ENCODE measurements at regions not wholly inside any gene's neighbourhood (a gene's known extent, or its start where the extent isn't known, plus 50 kb on each side); places are given as distances from the start of the nearest gene placed in this dataset.
"Not testable (repeated sequence)": the region's sequence is repeated elsewhere in the genome, so short reads cannot be mapped to it uniquely, and the experiment has no call there.

GRCh38 chr4:147173322-147173721, 227.7 kb upstream of the TTC29 start:
- no peak for DNase-seq

DNA sequence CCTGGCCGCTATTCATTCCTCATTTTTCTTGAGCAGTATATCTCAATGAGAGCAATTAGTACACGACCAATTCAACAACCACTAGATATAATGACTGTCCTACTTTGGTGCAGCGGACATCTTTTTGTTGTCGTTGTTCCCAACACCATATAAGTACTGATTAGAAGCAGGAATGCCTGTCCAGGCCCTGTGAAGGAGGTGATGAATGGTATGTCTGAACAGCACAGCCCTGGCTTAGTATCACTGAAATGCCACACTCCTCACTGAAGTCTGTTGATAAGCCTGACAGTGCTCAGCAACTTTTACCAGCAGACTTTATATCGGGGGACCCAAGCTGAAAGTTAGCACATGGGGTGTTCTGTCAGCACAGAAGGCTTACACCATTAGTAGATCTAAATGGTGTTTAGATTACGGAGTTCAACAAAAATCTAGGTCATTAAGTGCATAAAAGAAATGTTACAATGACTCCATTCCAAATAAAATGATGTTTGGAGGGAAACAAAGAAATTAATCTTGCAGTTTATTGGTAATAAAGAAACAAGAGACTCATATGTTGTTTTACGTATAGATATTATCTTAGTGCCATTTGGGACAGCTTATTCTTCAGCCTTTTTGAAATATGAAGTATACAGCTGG, 228.3 kb upstream of the TTC29 start:
- no peak for DNase-seq

DNA sequence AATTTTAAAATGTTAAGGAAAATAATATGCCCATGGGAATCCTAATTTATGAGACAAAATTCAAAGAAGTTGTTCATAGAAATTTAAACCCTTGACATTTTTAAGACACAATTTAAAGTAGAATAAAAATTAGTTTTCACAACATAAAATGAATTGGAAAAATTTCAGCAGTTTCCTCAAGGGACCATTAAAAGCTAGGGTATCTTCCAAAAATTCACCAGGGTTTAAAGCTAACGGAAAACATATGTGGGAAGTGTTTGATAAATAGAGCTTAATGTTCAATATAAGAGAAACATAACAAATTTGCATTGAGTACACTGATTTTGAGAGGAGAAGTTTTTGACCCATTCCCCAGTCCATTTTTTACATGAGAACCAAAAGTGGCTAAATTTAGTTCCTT, 228.9 kb upstream of the TTC29 start:
- DNase-seq = no peak

DNA sequence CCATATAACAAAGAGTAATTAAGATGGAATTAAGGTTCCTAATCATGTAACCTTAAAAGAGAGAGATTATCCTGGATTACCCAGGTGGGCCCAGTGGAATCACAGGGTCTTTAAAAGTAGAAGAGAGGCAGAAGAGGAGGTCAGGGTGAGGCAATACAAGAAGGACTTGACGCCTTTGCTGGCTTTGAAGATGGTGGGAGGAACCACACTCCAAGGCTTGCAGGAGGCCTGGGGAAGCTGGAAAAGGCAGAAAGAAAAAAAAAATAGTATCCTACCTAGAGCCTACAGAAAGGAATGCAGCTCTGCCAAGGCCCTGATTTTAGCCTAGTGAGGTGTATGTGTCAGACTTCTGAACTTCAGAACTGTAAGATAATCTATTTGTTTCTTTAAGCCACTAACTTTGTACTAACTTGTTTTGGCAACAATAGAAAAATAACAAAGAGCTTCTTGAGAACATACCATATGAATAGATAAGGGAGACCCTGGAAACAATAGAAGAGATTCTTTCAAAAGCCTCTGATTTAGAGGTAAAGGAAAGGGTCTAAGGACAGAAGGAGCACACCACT, 229.9 kb upstream of the TTC29 start:
- no peak for DNase-seq

DNA sequence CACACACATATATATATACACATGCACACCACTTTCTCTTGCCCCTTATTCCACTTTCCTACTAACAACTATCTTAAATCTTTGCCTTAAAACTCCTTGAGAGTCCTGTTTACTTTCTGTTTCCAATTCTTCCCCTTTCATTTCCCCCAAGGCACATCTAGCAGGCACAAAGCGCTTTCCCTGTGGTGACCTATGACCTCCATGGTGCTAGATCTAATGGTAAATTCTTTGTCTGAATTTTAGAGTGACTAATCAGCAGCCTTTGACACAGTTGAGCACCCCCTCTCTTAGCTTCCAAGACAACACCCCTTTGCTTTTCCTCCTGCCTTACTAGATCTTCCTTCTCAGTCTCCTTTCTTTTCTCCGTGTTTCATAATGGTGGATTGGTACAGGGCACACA, 236.4 kb upstream of the TTC29 start:
- DNase-seq = no peak

GRCh38 chr4:147192679-147193078, 247.0 kb upstream of the TTC29 start:
- DNase-seq = no peak

DNA sequence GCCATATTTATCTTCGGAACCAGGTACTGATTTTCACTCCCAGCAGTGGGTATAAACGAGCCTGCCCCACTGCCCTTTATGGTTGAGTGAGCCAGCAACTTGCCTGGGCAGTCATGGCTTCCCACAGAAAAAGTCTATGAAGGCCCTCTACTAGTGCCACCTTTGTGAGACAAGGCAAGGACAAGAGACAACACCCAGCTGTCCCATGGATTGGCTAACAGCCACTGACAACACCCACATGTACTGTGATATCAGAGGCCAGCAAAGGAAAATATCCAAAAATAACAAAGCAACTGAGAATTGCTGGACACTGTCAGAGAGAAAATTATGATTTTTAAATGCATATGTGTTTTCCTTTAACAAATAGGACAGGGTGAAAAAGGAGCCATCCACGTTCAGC, 248.4 kb upstream of the TTC29 start:
- no peak for DNase-seq

DNA sequence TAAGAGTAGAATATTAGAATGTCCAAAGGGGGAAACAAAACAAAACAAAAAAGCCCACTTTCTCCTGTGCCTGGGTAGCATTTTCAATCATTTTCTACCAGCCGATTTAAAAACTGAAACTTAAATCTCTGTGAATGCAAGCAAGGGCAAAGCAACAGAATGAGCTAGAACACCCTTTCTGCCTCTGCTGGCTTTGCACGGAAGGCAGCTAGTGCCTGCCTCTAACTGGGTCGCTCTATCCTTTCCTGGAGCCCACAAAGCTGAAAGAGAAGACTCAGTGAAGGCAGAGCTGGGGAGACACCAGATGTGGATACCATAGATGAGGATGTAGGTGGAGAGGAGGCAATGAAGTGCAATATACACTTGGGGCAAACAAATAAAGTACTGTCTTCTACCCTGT, 248.9 kb upstream of the TTC29 start:
- DNase-seq = no peak

DNA sequence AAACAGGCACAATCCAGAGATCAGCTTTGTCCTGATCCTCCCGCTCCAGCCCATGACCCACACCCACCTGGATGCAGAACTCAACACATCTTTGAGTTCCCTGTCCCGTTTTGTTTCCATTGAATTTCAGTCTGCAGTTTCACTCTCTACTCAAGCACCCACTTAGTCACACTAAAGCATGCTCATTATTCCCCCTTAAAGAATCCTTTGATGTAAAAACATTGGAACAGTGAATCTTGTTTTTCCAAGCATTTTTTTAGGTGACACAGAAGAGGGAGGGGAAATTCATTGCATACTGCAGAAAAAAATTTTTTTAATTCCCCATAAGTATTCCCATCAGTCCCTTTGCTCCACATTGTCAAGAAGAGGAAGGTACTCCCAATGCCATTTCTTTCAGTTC, 249.7 kb upstream of the TTC29 start:
- DNase-seq = no peak

- no peak for DNase-seq
Measured at GRCh38 chr4:147198411-147199051, 252.9 kb upstream of the TTC29 start.

DNA sequence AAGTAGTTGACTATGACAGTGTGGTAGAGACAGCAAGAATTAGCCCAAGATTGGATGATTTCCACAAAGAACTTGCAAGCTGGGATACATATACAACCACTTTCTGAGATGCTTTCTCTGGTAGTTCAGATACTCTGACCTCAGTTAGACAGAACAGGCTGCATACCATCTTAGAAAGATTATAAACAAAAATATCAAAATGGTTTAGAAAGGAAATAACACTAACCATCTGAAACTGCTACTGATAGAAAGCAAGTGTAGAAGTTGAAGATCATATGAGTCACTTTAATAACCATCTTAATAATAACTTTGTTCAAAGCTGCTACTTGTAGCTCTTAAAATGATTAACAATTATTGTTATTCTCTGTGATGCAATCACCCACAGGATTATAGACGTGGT, 255.4 kb upstream of the TTC29 start:
- no peak for DNase-seq

DNA sequence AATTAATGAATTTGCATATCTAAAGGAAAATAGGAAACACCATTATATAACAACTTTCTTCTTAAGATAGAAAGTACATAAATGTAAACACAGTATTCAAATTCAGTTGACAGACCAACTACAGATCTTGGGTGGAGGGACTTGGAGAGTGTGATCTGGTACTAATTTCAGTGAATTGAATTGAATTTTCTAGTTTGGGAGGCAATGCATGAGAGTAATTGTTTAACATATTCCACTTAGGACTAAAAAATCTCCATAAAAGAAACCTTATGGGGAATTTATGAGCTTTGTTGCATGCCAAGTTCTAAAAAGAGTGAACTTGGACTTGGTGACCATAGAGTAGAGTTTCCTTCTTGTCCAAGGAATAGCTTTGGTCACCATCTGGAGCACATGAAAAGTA, 261.1 kb upstream of the TTC29 start:
- DNase-seq = no peak

GRCh38 chr4:147207911-147208310, 262.2 kb upstream of the TTC29 start:
- no peak for DNase-seq

GRCh38 chr4:147217655-147218054, 263.2 kb upstream of the EDNRA start:
- DNase-seq = no peak

DNA sequence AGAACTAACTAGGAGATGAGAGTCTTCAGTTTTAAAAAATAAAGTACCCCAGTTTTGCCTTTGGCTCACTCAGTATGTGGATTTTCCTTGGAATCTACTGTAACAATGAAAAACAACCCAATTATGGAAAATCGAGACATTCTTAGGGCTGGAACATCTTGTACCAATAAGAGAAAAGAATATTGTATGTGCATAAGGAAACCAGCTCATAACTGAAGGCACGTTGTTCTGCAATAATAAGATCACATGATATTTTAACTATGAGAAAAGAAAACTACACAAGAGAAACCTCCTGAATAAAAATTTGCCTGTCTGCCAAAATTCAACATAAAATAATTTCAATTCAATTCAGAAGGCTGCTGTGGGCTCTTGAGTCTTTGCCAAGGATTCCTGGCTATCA, 261.8 kb upstream of the EDNRA start:
- no peak for DNase-seq

DNA sequence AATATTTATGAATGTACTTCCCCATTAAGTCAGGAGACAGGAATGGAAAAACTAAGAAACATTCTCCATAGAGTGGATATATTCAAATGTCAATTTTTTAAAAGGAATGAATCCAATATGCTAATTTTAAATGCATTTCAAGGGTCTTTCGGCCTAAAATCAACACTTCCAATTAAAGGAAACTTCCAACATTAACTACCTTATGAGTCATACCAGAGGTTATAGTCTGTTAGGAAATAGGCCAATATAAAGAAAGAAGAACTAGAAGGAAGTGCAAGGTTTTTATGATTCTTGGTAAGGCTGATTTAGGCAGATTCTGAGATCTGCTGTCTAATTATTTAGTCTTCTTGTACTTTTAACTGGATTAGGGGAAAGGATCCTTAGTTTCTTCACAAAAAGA, 260.1 kb upstream of the EDNRA start:
- no peak for DNase-seq

DNA sequence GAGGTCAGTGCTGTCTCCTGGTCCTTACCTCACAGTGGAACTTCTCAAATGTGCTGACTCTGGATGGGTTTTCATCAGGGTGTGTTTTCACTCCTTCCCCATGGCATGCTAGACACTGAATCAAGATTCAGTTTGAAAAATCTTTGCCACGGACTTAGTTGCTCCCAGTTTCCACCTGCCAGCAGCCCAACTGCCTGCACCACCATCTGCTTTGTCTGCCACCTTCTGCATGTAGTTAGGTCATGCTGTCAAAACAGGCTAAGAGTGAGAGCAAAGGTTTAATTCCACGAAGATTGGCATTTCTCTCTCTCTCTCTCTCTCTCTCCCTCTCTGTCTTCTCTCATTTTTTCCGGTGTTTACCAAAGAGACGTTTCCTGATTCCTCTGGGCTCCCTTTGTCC, 258.0 kb upstream of the EDNRA start:
- DNase-seq = no peak

DNA sequence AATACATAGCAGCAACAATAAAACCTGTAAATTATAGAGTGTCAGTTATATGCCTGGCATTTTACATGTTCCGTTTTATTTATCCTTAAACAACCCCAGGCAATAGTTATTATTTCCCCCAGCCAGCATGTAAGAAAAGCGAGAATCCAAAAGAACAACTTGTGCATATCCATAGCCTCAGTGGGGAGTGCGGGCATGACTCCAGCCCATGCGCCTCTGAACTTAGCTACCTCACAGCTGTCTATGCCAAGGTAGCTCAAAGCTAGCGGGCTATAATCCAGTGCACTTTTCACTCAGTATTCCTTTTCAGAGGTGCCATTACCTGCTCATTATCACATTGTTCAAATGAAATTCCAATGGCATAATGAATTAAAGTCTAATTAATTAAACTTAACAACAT, 257.3 kb upstream of the EDNRA start:
- no peak for DNase-seq

GRCh38 chr4:147236806-147237205, 244.1 kb upstream of the EDNRA start:
- no peak for DNase-seq

- DNase-seq = no peak
Measured at GRCh38 chr4:147244786-147245185, 236.1 kb upstream of the EDNRA start.

DNA sequence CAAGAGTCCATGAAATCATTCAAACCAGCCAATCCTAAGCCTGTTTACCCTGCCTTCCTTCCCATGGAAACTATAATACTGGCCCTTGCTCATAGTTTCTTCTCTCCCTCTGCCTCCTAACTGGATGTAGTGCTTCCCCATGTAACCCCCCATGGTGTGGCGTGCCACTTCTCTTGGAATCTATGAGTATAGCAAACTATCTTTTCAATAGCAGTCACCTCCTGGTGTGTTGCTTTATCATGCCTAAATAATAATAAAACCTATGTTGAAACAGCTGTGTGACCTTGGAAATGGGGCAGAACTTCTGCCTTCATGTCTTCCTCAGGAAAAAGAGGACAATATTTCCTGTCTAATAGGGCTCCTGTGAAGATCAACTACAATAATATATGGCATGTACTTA, 234.8 kb upstream of the EDNRA start:
- DNase-seq = no peak

GRCh38 chr4:147246528-147246927, 234.4 kb upstream of the EDNRA start:
- DNase-seq = not testable (repeated sequence)

- no peak for DNase-seq
Measured at GRCh38 chr4:147247579-147247978, 233.3 kb upstream of the EDNRA start.

DNA sequence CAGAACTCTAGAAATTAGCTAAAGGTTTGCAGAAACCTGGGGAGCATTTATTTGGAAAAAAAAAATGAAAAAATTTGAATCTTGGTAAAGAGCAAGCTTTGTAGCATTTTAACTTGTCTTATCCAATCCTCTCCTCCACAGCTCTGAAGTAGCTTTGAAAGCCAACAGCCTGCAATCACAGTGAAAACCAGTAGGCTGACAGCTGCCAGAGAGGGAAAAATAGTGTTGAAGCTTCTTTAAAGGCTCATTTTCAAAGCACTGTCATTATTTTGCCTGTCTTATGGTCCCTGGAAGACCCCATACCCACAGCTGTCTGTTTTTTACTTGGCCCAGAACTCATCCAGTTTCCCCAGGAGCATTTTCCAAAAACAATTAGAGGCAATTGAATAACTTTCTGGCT, 230.8 kb upstream of the EDNRA start:
- DNase-seq = no peak

DNA sequence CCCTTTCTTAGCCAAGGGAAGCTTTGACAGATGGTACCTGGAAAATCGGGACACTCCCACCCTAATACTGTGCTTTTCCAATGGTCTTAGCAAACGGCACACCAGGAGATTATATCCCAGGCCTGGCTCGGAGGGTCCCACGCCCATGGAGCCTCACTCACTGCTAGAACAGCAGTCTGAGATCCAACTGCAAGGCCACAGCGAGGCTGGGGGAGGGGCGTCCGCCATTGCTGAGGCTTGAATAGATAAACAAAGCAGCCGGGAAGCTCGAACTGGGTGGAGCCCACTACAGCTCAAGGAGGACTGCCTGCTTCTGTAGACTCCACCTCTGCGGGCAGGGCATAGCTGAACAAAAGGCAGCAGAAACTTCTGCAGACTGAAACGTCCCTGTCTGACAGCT, 225.6 kb upstream of the EDNRA start:
- not testable (repeated sequence) for DNase-seq
